ENCODE measurements at regions not wholly inside any gene's neighbourhood (a gene's known extent, or its start where the extent isn't known, plus 50 kb on each side); places are given as distances from the start of the nearest gene placed in this dataset.

- ATAC-seq = peak in 1 of 4 donors; percentile 33
Measured at GRCh38 chr2:12083713-12084419, 337.4 kb downstream of the LPIN1 start.

GRCh38 chr2:12087175-12087574 is 340.7 kb downstream of the LPIN1 start:
- ATAC-seq (no peak), DNase-seq (no peak)
- intact Hi-C loops (cut with DNase I) = no loop called here
- H3K27me3 ChIP-seq = no peaks in the 10 kb centered on the region
- H3K4me1 ChIP-seq = peaks cover 0 to 4% (median 0%) of the 10 kb centered on the region in 4 donors
- no peaks in the 10 kb centered on the region for H3K9me3 ChIP-seq
- no peak overlapping the region for H3K27ac ChIP-seq
- H3K36me3 ChIP-seq = no peaks in the 10 kb centered on the region
- TF ChIP-seq CTCF (IDR thresholded peaks at IDR 0.05) (no peak), POLR2A (IDR thresholded peaks at IDR 0.05) (no peak)
- WGBS (ENCODE audit: insufficient coverage, low coverage, low lambda C conversion rate, missing lambda C conversion rate) = 61% methylated on average over 2 of the region's 2 CpGs
- no peak overlapping the region for H3K4me3 ChIP-seq

More at GRCh38 chr2:12083713-12084419, 337.4 kb downstream of the LPIN1 start:
- Histone ChIP-seq H3K4me3 (no peak overlapping the region), H3K36me3 (no peaks in the 10 kb centered on the region), H3K4me1 (no peaks in the 10 kb centered on the region), H3K27me3 (no peaks in the 10 kb centered on the region), H3K9me3 (no peaks in the 10 kb centered on the region), H3K27ac (no peak overlapping the region)
- intact Hi-C loops (cut with DNase I) = no loop called here
- TF ChIP-seq CTCF (IDR thresholded peaks at IDR 0.05) (no peak), POLR2A (IDR thresholded peaks at IDR 0.05) (no peak)
- 80% methylated on average over 3 of the region's 5 CpGs for WGBS (ENCODE audit: insufficient coverage, low coverage, low lambda C conversion rate, missing lambda C conversion rate)
- no peak for DNase-seq

- DNase-seq (no peak), ATAC-seq (no peak)
- Histone ChIP-seq H3K27me3 (no peaks in the 10 kb centered on the region), H3K4me1 (peaks cover 0 to 4% (median 0%) of the 10 kb centered on the region in 4 donors), H3K36me3 (no peaks in the 10 kb centered on the region), H3K9me3 (no peaks in the 10 kb centered on the region), H3K27ac (no peak overlapping the region), H3K4me3 (no peak overlapping the region)
- TF ChIP-seq POLR2A (IDR thresholded peaks at IDR 0.05) (no peak), CTCF (IDR thresholded peaks at IDR 0.05) (no peak)
- WGBS (ENCODE audit: insufficient coverage, low coverage, low lambda C conversion rate, missing lambda C conversion rate) = 71% methylated on average over 1 of the region's 1 CpG
- intact Hi-C loops (cut with DNase I) = no loop called here
Measured at GRCh38 chr2:12087671-12088380, 341.4 kb downstream of the LPIN1 start.

GRCh38 chr2:12089001-12089400 is 342.6 kb downstream of the LPIN1 start:
- H3K9me3 ChIP-seq = no peaks in the 10 kb centered on the region
- H3K4me3 ChIP-seq = no peak overlapping the region
- no peaks in the 10 kb centered on the region for H3K36me3 ChIP-seq
- no peaks in the 10 kb centered on the region for H3K27me3 ChIP-seq
- H3K4me1 ChIP-seq = peaks cover 0 to 4% (median 0%) of the 10 kb centered on the region in 4 donors
- intact Hi-C loops (cut with DNase I) = no loop called here
- TF ChIP-seq POLR2A (IDR thresholded peaks at IDR 0.05) (no peak), CTCF (IDR thresholded peaks at IDR 0.05) (no peak)
- WGBS (ENCODE audit: insufficient coverage, low coverage, low lambda C conversion rate, missing lambda C conversion rate) = 81% methylated on average over 1 of the region's 1 CpG
- no peak overlapping the region for H3K27ac ChIP-seq
- no peak for DNase-seq
- no peak for ATAC-seq

All from right lobe of liver (tissue), 6 donors.